ENCODE measurements at regions not wholly inside any gene's neighbourhood (a gene's known extent, or its start where the extent isn't known, plus 50 kb on each side); places are given as distances from the start of the nearest gene placed in this dataset.

DNA sequence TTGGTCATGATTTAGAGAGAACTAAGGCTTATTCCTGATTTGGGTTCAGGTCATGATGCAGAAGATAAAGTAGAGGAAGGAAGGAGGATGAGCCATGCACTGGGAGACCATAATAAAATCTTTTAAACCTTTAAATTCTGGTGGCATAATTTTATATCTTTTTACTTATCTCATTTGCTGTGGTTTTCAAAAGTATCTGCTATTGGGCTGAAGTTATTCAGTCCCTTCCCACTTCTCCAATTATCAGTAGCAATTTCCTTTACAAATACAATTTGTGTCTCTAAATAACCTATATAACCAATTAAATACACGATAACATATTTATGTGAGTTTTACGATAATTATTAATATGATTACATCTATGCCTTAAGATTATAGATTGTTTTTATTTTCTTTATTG, 194.8 kb upstream of the SLC8A1 start:
- TF ChIP-seq, protein P1, sequence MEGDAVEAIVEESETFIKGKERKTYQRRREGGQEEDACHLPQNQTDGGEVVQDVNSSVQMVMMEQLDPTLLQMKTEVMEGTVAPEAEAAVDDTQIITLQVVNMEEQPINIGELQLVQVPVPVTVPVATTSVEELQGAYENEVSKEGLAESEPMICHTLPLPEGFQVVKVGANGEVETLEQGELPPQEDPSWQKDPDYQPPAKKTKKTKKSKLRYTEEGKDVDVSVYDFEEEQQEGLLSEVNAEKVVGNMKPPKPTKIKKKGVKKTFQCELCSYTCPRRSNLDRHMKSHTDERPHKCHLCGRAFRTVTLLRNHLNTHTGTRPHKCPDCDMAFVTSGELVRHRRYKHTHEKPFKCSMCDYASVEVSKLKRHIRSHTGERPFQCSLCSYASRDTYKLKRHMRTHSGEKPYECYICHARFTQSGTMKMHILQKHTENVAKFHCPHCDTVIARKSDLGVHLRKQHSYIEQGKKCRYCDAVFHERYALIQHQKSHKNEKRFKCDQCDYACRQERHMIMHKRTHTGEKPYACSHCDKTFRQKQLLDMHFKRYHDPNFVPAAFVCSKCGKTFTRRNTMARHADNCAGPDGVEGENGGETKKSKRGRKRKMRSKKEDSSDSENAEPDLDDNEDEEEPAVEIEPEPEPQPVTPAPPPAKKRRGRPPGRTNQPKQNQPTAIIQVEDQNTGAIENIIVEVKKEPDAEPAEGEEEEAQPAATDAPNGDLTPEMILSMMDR (conservative IDR thresholded peaks at IDR 0.05 in 1 of 2, IDR thresholded peaks at IDR 0.05 in 1 of 2; ENCODE audit: low read depth in 1 of 2, low read length in 2 of 2), result no peak
- no peak for TF ChIP-seq EZH2 (IDR thresholded peaks at IDR 0.05; ENCODE audit: low read length, missing control alignments)

Measured in fibroblast of lung (primary cell).